ENCODE measurements at regions not wholly inside any gene's neighbourhood (a gene's known extent, or its start where the extent isn't known, plus 50 kb on each side); places are given as distances from the start of the nearest gene placed in this dataset.

DNA sequence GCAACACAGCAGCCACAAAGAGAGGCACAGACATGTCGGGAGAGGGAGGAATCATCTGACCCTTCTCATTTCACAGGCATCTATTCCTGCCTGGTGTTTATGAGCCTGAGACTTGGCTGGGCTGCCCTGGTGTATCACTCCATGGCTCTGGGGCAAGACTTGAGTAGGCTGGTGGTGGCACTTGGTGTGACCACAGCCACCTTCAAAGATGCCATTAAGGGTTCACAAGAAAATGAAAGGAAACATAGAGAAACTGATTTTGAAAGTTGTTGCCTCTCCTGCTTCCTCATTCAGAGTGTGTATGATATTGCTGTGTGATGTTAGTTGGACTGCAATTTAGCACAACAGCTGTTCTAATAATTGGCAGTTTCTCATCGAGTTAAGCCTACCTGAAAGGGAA, 298.8 kb downstream of the FAM72C start:
- no peak overlapping the region for H3K27ac ChIP-seq (ENCODE audit: low read depth, low read length, poor library complexity, severe bottlenecking)
- no peak overlapping the region for H3K4me2 ChIP-seq (ENCODE audit: low read length)
- no peaks in the 10 kb centered on the region for H3K9me3 ChIP-seq (ENCODE audit: low read length)
- no peaks in the 10 kb centered on the region for H3K27me3 ChIP-seq (ENCODE audit: insufficient read depth, low read length)
- no peaks in the 10 kb centered on the region for H3K79me2 ChIP-seq (ENCODE audit: insufficient read depth, low read length)
- H3K4me3 ChIP-seq (ENCODE audit: low read depth, low read length, poor library complexity, severe bottlenecking): no peak overlapping the region
- no peaks in the 10 kb centered on the region for H3K9me2 ChIP-seq (ENCODE audit: low read depth, low read length)
- no peak overlapping the region for H3K9ac ChIP-seq (ENCODE audit: low read length)
- H3K4me1 ChIP-seq (ENCODE audit: insufficient read depth, low read length, severe bottlenecking): no peaks in the 10 kb centered on the region
- TF ChIP-seq EZH2 (IDR thresholded peaks at IDR 0.05; ENCODE audit: borderline replicate concordance, low read length): no peak
- TF ChIP-seq, protein P1, sequence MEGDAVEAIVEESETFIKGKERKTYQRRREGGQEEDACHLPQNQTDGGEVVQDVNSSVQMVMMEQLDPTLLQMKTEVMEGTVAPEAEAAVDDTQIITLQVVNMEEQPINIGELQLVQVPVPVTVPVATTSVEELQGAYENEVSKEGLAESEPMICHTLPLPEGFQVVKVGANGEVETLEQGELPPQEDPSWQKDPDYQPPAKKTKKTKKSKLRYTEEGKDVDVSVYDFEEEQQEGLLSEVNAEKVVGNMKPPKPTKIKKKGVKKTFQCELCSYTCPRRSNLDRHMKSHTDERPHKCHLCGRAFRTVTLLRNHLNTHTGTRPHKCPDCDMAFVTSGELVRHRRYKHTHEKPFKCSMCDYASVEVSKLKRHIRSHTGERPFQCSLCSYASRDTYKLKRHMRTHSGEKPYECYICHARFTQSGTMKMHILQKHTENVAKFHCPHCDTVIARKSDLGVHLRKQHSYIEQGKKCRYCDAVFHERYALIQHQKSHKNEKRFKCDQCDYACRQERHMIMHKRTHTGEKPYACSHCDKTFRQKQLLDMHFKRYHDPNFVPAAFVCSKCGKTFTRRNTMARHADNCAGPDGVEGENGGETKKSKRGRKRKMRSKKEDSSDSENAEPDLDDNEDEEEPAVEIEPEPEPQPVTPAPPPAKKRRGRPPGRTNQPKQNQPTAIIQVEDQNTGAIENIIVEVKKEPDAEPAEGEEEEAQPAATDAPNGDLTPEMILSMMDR (IDR thresholded peaks at IDR 0.05; ENCODE audit: low read length): no peak
- no peaks in the 10 kb centered on the region for H4K20me1 ChIP-seq (ENCODE audit: insufficient read depth, low read length)
- no peaks in the 10 kb centered on the region for H3K36me3 ChIP-seq (ENCODE audit: insufficient read depth, low read length)
- H2AFZ ChIP-seq (ENCODE audit: low read length): no peak overlapping the region
- no peaks in the 10 kb centered on the region for H3F3A ChIP-seq (ENCODE audit: insufficient read depth, low read length)

DNA sequence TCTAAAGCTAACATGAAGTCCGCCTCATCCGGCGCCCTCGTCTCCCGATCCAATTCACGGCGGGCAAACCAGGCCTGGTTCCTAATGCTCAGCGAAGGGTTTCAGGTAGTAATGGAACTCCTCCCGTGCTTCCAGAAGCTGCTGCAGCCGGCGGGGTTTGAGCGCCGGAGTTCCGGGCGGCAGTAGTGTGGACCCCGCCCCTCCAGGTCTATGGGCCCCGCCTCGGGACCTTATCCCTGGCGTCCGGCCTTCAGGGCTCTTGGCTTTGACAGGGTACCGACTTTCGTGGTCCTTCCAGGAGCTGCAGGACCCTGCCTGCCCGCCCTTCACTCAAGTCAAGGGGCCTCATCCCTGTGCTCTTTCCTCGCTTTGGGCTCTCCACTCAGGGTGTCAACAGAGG, 304.1 kb downstream of the FAM72C start:
- Histone ChIP-seq H4K20me1 (ENCODE audit: insufficient read depth, low read length) (no peaks in the 10 kb centered on the region), H3K27ac (ENCODE audit: low read depth, low read length, poor library complexity, severe bottlenecking) (no peak overlapping the region), H3K4me3 (ENCODE audit: low read depth, low read length, poor library complexity, severe bottlenecking) (no peak overlapping the region), H3K9ac (ENCODE audit: low read length) (no peak overlapping the region), H3K9me3 (ENCODE audit: low read length) (no peaks in the 10 kb centered on the region), H2AFZ (ENCODE audit: low read length) (no peak overlapping the region), H3K79me2 (ENCODE audit: insufficient read depth, low read length) (no peaks in the 10 kb centered on the region), H3F3A (ENCODE audit: insufficient read depth, low read length) (no peaks in the 10 kb centered on the region), H3K36me3 (ENCODE audit: insufficient read depth, low read length) (no peaks in the 10 kb centered on the region), H3K4me2 (ENCODE audit: low read length) (no peak overlapping the region), H3K4me1 (ENCODE audit: insufficient read depth, low read length, severe bottlenecking) (no peaks in the 10 kb centered on the region), H3K9me2 (ENCODE audit: low read depth, low read length) (no peaks in the 10 kb centered on the region), H3K27me3 (ENCODE audit: insufficient read depth, low read length) (no peaks in the 10 kb centered on the region)
- no peak for TF ChIP-seq EZH2 (IDR thresholded peaks at IDR 0.05; ENCODE audit: borderline replicate concordance, low read length)
- TF ChIP-seq, protein P1 (IDR thresholded peaks at IDR 0.05; ENCODE audit: low read length): no peak

DNA sequence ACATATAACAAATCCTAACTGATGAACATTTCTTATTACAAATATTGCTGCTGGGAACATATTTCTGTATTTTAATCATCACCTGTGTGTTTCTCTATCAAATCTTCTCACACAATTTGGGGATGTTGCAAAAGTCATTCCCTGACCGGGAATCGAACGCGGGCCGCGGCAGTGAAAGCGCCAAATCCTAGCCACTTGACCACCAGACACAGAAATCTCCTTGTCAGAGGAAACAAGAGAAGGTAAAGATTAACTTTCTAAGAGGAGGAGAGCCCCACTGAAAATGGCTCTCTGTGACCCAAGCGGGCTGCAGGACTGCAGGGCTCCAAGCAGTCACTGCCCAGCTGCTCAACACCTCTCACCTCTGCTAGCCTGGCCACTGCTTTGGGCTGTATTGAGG, 304.9 kb downstream of the FAM72C start:
- Histone ChIP-seq H3K4me3 (ENCODE audit: low read depth, low read length, poor library complexity, severe bottlenecking) (no peak overlapping the region), H4K20me1 (ENCODE audit: insufficient read depth, low read length) (no peaks in the 10 kb centered on the region), H3K4me1 (ENCODE audit: insufficient read depth, low read length, severe bottlenecking) (no peaks in the 10 kb centered on the region), H3K9ac (ENCODE audit: low read length) (no peak overlapping the region), H3K36me3 (ENCODE audit: insufficient read depth, low read length) (no peaks in the 10 kb centered on the region), H3K9me2 (ENCODE audit: low read depth, low read length) (no peaks in the 10 kb centered on the region), H3K9me3 (ENCODE audit: low read length) (no peaks in the 10 kb centered on the region), H3K4me2 (ENCODE audit: low read length) (no peak overlapping the region), H3K79me2 (ENCODE audit: insufficient read depth, low read length) (no peaks in the 10 kb centered on the region), H3K27ac (ENCODE audit: low read depth, low read length, poor library complexity, severe bottlenecking) (no peak overlapping the region), H3F3A (ENCODE audit: insufficient read depth, low read length) (no peaks in the 10 kb centered on the region), H2AFZ (ENCODE audit: low read length) (no peak overlapping the region), H3K27me3 (ENCODE audit: insufficient read depth, low read length) (no peaks in the 10 kb centered on the region)
- TF ChIP-seq EZH2 (IDR thresholded peaks at IDR 0.05; ENCODE audit: borderline replicate concordance, low read length): no peak
- TF ChIP-seq, protein P1 (IDR thresholded peaks at IDR 0.05; ENCODE audit: low read length): no peak

Measured in OCI-LY1 (cell line).